H1 (cell line): ENCODE measurements at regions not wholly inside any gene's neighbourhood (a gene's known extent, or its start where the extent isn't known, plus 50 kb on each side); places are given as distances from the start of the nearest gene placed in this dataset.

ENCODE experiments used
- CTCF ChIA-PET: fragments of 300-600 bp; sonication (Branson Sonifier 250); formaldehyde crosslinking; loops from one replicate; lab custom pipeline; 2021; ENCODE audit not compliant: partially characterized antibody; lab: Charles Lee
- POLR2A ChIA-PET: fragments of 300-600 bp; sonication (Branson Sonifier 250); formaldehyde crosslinking; loops from one replicate; lab custom pipeline; 2021; ENCODE audit warnings: inconsistent platforms; ENCODE audit not compliant: partially characterized antibody; lab: Charles Lee
- DNase-seq, 2 experiments: peaks; one replicate each; pipeline versions ENCODE4 v3.0.0 to v3.0.0-alpha.2; 2010 to 2022; ENCODE audit warnings: low spot score in 2 of 2, low read depth in 1 of 2, mixed read lengths in 1 of 2
- FAIRE-seq: peaks from 2 replicates; lab custom pipeline; 2011; peaks lifted over from hg19 to GRCh38; lab: Jason Lieb, UNC
- H2AFZ ChIP-seq: 2 replicates; pipeline ENCODE4 v1.8.1; 2012; ENCODE audit warnings: low read length, inconsistent platforms
- H2AK5ac ChIP-seq: 2 replicates; pipeline ENCODE4 v1.6.1; 2013; ENCODE audit warnings: low read depth, low read length
- H2BK120ac ChIP-seq: replicated peaks from 2 replicates; pipeline ENCODE3; 2013; ENCODE audit warnings: low read depth, low read length, inconsistent platforms
- H2BK12ac ChIP-seq: 2 replicates; pipeline ENCODE4 v1.6.1; 2013; ENCODE audit warnings: low read depth, low read length
- H2BK15ac ChIP-seq: 2 replicates; pipeline ENCODE4 v1.6.1; 2013; ENCODE audit warnings: low read length
- H2BK20ac ChIP-seq: 2 replicates; pipeline ENCODE4 v1.6.1; 2013; ENCODE audit warnings: low read length
- H2BK5ac ChIP-seq: 2 replicates; pipeline ENCODE4 v1.6.1; 2013; ENCODE audit warnings: low read depth, low read length
- H3K14ac ChIP-seq: 2 replicates; pipeline ENCODE4 v1.6.1; 2013; ENCODE audit warnings: inconsistent platforms; ENCODE audit not compliant: insufficient read length
- H3K18ac ChIP-seq: 2 replicates; pipeline ENCODE4 v1.6.1; 2013; ENCODE audit warnings: low read length; ENCODE audit errors: extremely low read depth
- H3K23ac ChIP-seq: 2 replicates; pipeline ENCODE4 v1.6.1; 2013; ENCODE audit warnings: inconsistent platforms; ENCODE audit not compliant: insufficient read length
- H3K23me2 ChIP-seq: 2 replicates; pipeline ENCODE4 v1.6.1; 2013; ENCODE audit warnings: low read depth, low read length
- H3K27ac ChIP-seq: 2 replicates; pipeline ENCODE4 v1.6.1; 2011; ENCODE audit warnings: low read depth, low read length, inconsistent platforms
- H3K27me3 ChIP-seq, 4 experiments: replicated peaks in 1 of 4; 1 replicate in 1 of 4; 2 replicates in 3 of 4; pipeline versions ENCODE4 v1.6.1 to v1.8.1; 2011 to 2013; ENCODE audit warnings: low read length in 3 of 4, mild to moderate bottlenecking in 3 of 4, inconsistent platforms in 2 of 4, mixed read lengths in 2 of 4, moderate library complexity in 1 of 4; ENCODE audit not compliant: control insufficient read depth in 3 of 4, insufficient read depth in 3 of 4; ENCODE audit errors: extremely low read depth in 1 of 4
- H3K36me3 ChIP-seq, 4 experiments: 2 replicates each; pipeline versions ENCODE4 v1.6.1 to v1.8.1; 2011 to 2013; ENCODE audit warnings: mild to moderate bottlenecking in 4 of 4, low read length in 3 of 4, moderate library complexity in 2 of 4, control low read depth in 1 of 4, inconsistent platforms in 1 of 4; ENCODE audit not compliant: insufficient read depth in 4 of 4, control insufficient read depth in 2 of 4
- H3K4ac ChIP-seq: replicated peaks from 2 replicates; pipeline ENCODE3; 2013; ENCODE audit warnings: low read length, low read depth, mixed read lengths, inconsistent platforms; ENCODE audit not compliant: insufficient read length
- H3K4me1 ChIP-seq, 4 experiments: replicated peaks in 1 of 4; 1 replicate in 1 of 4; 2 replicates in 3 of 4; pipeline versions ENCODE4 v1.6.1 to v1.8.1; 2011 to 2013; ENCODE audit warnings: low read length in 3 of 4, inconsistent platforms in 2 of 4, mixed read lengths in 1 of 4; ENCODE audit not compliant: insufficient read depth in 4 of 4, control insufficient read depth in 3 of 4
- H3K4me2 ChIP-seq, 2 experiments: 2 replicates each; pipeline versions ENCODE4 v1.6.1 to v1.8.1; 2011 to 2013; ENCODE audit warnings: low read depth in 2 of 2, low read length in 2 of 2, control low read depth in 1 of 2, inconsistent platforms in 1 of 2, mild to moderate bottlenecking in 1 of 2; ENCODE audit not compliant: insufficient read depth in 1 of 2
- H3K4me3 ChIP-seq, 4 experiments: fragments of 200-600, 300-600 bp in 1 of 4; sonication (generic), shearing (Covaris generic), sonication (Bioruptor Twin) in 1 of 4; 2 replicates each; pipeline versions ENCODE4 v1.5.1 to v1.8.1; 2011 to 2016; ENCODE audit warnings: low read length in 4 of 4, low read depth in 3 of 4, control low read depth in 2 of 4, inconsistent platforms in 2 of 4, mild to moderate bottlenecking in 2 of 4, mixed read lengths in 1 of 4, moderate library complexity in 1 of 4; ENCODE audit not compliant: insufficient read depth in 2 of 4; ENCODE audit errors: extremely low read depth in 1 of 4
- H3K56ac ChIP-seq: replicated peaks from 2 replicates; pipeline ENCODE3; 2013; ENCODE audit warnings: low read depth, mild to moderate bottlenecking, mixed read lengths, low read length, inconsistent platforms; ENCODE audit not compliant: insufficient read length
- H3K79me1 ChIP-seq: 2 replicates; pipeline ENCODE4 v1.6.1; 2013; ENCODE audit warnings: low read depth, low read length, control low read depth
- H3K79me2 ChIP-seq, 2 experiments: 2 replicates each; pipeline versions ENCODE4 v1.6.1 to v1.8.1; 2012 to 2013; ENCODE audit warnings: low read length in 2 of 2, mild to moderate bottlenecking in 2 of 2, inconsistent platforms in 1 of 2; ENCODE audit not compliant: insufficient read depth in 2 of 2, control insufficient read depth in 1 of 2
- H3K9ac ChIP-seq, 4 experiments: replicated peaks in 1 of 4; 1 replicate in 1 of 4; 2 replicates in 3 of 4; pipeline versions ENCODE4 v1.6.1 to v1.8.1; 2011 to 2013; ENCODE audit warnings: low read depth in 3 of 4, low read length in 3 of 4, control low read depth in 2 of 4, mild to moderate bottlenecking in 2 of 4, moderate library complexity in 2 of 4, inconsistent platforms in 1 of 4; ENCODE audit errors: extremely low read depth in 1 of 4
- H3K9me3 ChIP-seq, 2 experiments: 2 replicates each; pipeline versions ENCODE4 v1.6.1 to v1.8.1; 2012 to 2013; ENCODE audit warnings: mild to moderate bottlenecking in 2 of 2, moderate library complexity in 2 of 2, control low read depth in 1 of 2, inconsistent platforms in 1 of 2, low read depth in 1 of 2, low read length in 1 of 2, mixed read lengths in 1 of 2; ENCODE audit not compliant: insufficient read depth in 2 of 2
- H4K20me1 ChIP-seq, 2 experiments: replicated peaks in 1 of 2; 2 replicates each; pipeline versions ENCODE3 to v1.8.1; 2011 to 2013; ENCODE audit warnings: inconsistent platforms in 2 of 2, low read length in 2 of 2, mild to moderate bottlenecking in 1 of 2; ENCODE audit not compliant: insufficient read depth in 2 of 2, control insufficient read depth in 1 of 2
- H4K5ac ChIP-seq: 2 replicates; pipeline ENCODE4 v1.6.1; 2013; ENCODE audit warnings: low read length, low read depth, mixed read lengths, inconsistent platforms; ENCODE audit not compliant: insufficient read length
- H4K8ac ChIP-seq: 2 replicates; pipeline ENCODE4 v1.8.0; 2013; ENCODE audit warnings: mild to moderate bottlenecking, moderate library complexity, low read length, inconsistent platforms; ENCODE audit not compliant: insufficient read depth; ENCODE audit errors: extremely low read depth
- H4K91ac ChIP-seq: replicated peaks from 2 replicates; pipeline ENCODE3; 2013; ENCODE audit warnings: low read length, mixed read lengths, inconsistent platforms; ENCODE audit not compliant: insufficient read length
- CTBP2 ChIP-seq: IDR thresholded peaks from 2 replicates; pipeline ENCODE4 v1.7.0; 2011; ENCODE audit warnings: borderline replicate concordance, mild to moderate bottlenecking, moderate library complexity, mixed read lengths, low read length; ENCODE audit not compliant: insufficient read depth, insufficient read length
- SRF ChIP-seq: IDR thresholded peaks from 2 replicates; pipeline ENCODE4 v1.6.1; 2011; ENCODE audit warnings: mild to moderate bottlenecking, low read depth, low read length, moderate library complexity
- WGBS, 2 experiments: shearing (Covaris generic) in 1 of 2; methylation state at CpG; one replicate each; pipeline versions ENCODE4 v1.1.6 to v1.1.7; 2013 to 2015; ENCODE audit warnings: low lambda C conversion rate in 2 of 2, mixed read lengths in 2 of 2, inconsistent platforms in 1 of 2, low coverage in 1 of 2, missing lambda C conversion rate in 1 of 2; ENCODE audit not compliant: insufficient replicate concordance in 2 of 2, insufficient coverage in 1 of 2, insufficient read length in 1 of 2; ENCODE audit errors: extremely low coverage in 1 of 2, missing lambda C conversion rate in 1 of 2; 5-methylcytosine and 5-hydroxymethylcytosine counted together

- no peak overlapping the region for H3K4ac ChIP-seq
- H3K4me1 ChIP-seq, result no peaks in the 10 kb centered on the region
- no peak overlapping the region for H3K18ac ChIP-seq
- no peak overlapping the region for H4K91ac ChIP-seq
- H3K23me2 ChIP-seq, result no peaks in the 10 kb centered on the region
- H4K5ac ChIP-seq, result no peak overlapping the region
- H3K79me1 ChIP-seq, result no peaks in the 10 kb centered on the region
- DNase-seq, result no peak
- no peak overlapping the region for H2BK15ac ChIP-seq
- H3K4me3 ChIP-seq, result no peak overlapping the region
- H3K27me3 ChIP-seq, result no peaks in the 10 kb centered on the region
- H3K9ac ChIP-seq, result no peak overlapping the region
- no peaks in the 10 kb centered on the region for H4K20me1 ChIP-seq
- H2AFZ ChIP-seq, result no peak overlapping the region
- no peak overlapping the region for H3K4me2 ChIP-seq
- no peak for TF ChIP-seq CTBP2
- no peak for TF ChIP-seq SRF
- TF ChIP-seq, all 59 proteins: peak for 0
- Histone ChIP-seq H3K56ac (no peak overlapping the region), H3K79me2 (no peaks in the 10 kb centered on the region), H2AK5ac (no peak overlapping the region), H3K23ac (no peak overlapping the region), H4K8ac (no peak overlapping the region), H2BK120ac (no peak overlapping the region), H3K14ac (no peak overlapping the region), H2BK20ac (no peak overlapping the region), H3K36me3 (no peaks in the 10 kb centered on the region), H2BK12ac (no peak overlapping the region), H3K27ac (no peak overlapping the region), H2BK5ac (no peak overlapping the region), H3K9me3 (peaks cover 16 to 26% of the 10 kb centered on the region in 2 experiments)
- ChIA-PET POLR2A (no interaction called here), CTCF (no interaction called here)
- no peak for FAIRE-seq
- WGBS, 2 experiments, result 94% methylated on average over 1 of the region's 1 CpG; no CpG with 5 or more reads in 1 of the 2 experiments
These were observed 65.7 kb upstream of the SYK start for GRCh38 chr9:90735952-90736351.
